GM12864 (cell line): ENCODE measurements at regions not wholly inside any gene's neighbourhood (a gene's known extent, or its start where the extent isn't known, plus 50 kb on each side); places are given as distances from the start of the nearest gene placed in this dataset.
"Not testable (repeated sequence)": the region's sequence is repeated elsewhere in the genome, so short reads cannot be mapped to it uniquely, and the experiment has no call there.

ENCODE experiments used
- DNase-seq: peaks from one replicate; pipeline ENCODE4 v3.0.0-alpha.2; 2011; ENCODE audit warnings: low read depth
- H3K4me3 ChIP-seq: 2 replicates; pipeline ENCODE4 v1.5.1; 2011; ENCODE audit warnings: mild to moderate bottlenecking, low read depth, low read length, control low read depth
- CTCF ChIP-seq: IDR thresholded peaks from 2 replicates; pipeline ENCODE4 v1.5.1; 2011; ENCODE audit warnings: low read depth, mild to moderate bottlenecking, moderate library complexity, low read length, control low read depth, inconsistent platforms; ENCODE audit errors: missing control alignments

- TF ChIP-seq CTCF: no peak
- H3K4me3 ChIP-seq: no peak overlapping the region
- DNase-seq: no peak
Measured at GRCh38 chr5:121430538-121430937, 421.1 kb upstream of the FTMT start.

- H3K4me3 ChIP-seq: no peak overlapping the region
- DNase-seq: no peak
Measured at GRCh38 chr5:121445511-121445910, 406.2 kb upstream of the FTMT start.

GRCh38 chr5:121462441-121462840, 389.2 kb upstream of the FTMT start:
- H3K4me3 ChIP-seq: no peak overlapping the region
- no peak for TF ChIP-seq CTCF
- no peak for DNase-seq

More at GRCh38 chr5:121445511-121445910, 406.2 kb upstream of the FTMT start:
- TF ChIP-seq CTCF: no peak

DNA sequence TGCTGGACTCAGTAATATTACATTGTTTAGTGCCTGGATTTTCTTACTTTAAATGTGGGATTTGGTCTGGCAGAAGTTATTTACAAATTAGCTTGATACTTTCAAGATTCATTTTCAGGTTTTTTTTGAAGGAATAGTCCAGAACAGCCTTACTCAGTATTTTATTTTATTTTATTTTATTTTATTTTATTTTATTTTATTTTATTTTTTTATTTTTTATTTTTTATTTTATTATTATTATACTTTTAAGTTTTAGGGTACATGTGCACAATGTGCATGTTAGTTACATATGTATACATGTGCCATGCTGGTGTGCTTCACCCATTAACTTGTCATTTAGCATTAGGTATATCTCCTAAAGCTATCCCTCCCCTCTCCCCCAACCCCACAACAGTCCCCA, 380.5 kb upstream of the FTMT start:
- not testable (repeated sequence) for H3K4me3 ChIP-seq, DNase-seq

DNA sequence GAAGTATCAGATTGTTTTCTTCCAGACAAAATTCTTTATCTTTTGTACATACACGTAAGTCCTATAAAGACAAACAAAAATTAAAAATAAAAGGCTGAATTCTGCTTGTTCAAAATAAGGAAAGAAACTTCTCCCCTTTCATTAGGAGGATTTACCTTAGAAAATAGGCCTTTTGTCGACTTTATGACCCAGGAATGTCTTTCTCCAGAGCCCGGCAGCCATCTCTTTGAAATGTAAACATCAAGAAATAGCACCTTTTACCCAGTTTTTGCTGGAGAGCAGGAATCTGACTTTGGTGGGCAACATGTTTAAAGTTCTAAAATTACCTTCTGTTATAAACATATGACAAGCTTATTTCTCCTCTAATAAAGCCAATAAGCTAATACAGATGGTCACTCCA, 373.0 kb upstream of the FTMT start:
- no peak for DNase-seq
- TF ChIP-seq CTCF: no peak
- H3K4me3 ChIP-seq: no peak overlapping the region

- TF ChIP-seq CTCF: no peak
- no peak overlapping the region for H3K4me3 ChIP-seq
- DNase-seq: no peak
Measured at GRCh38 chr5:121479337-121479736, 372.3 kb upstream of the FTMT start.

DNA sequence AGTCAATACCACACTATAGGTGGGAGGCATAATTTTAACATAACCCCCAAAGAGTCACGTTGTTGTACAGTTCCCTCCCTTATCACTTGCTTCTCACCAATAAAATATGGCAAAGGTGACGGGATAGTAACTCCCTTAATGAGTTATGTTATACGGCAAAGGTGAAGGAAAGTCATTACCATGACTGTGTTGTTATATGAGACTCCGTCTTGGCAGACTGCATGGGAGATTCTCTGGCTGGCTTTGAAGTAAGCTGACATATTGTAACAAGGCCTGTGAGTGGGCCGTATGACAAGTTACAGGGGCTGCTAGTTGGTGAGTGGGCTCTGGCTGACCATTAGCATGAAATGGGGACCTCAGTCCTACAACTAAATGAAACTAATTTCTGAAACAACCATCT, 366.4 kb upstream of the FTMT start:
- DNase-seq: no peak
- TF ChIP-seq CTCF: no peak
- H3K4me3 ChIP-seq: no peak overlapping the region

DNA sequence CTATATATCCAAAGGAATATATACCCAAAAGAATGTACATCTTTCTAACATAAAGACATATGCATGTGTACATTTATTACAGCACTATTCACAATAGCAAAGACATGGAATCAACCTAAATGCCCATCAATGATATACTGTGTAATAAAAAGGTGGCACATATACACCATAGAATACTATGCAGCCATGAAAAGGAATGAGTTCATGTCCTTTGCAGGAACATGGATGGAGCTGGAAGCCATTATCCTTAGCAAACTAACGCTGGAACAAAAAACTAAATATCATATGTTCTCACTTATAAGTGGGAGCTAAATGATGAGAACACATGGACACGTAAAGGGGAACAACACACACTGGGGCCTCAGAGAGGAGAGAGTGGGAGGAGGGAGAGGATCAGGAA, 365.7 kb upstream of the FTMT start:
- DNase-seq, H3K4me3 ChIP-seq: not testable (repeated sequence)
